Activated CD4-positive, CD25-positive, alpha-beta regulatory T cell treated with anti-CD3 and anti-CD28 coated beads, Interleukin-2, amount 50 U/mL, for 72 hours (primary cell): ENCODE measurements at regions not wholly inside any gene's neighbourhood (a gene's known extent, or its start where the extent isn't known, plus 50 kb on each side); places are given as distances from the start of the nearest gene placed in this dataset.

Experiments used
- DNase-seq: peaks from one replicate; pipeline ENCODE4 v3.0.0; 2021

DNA sequence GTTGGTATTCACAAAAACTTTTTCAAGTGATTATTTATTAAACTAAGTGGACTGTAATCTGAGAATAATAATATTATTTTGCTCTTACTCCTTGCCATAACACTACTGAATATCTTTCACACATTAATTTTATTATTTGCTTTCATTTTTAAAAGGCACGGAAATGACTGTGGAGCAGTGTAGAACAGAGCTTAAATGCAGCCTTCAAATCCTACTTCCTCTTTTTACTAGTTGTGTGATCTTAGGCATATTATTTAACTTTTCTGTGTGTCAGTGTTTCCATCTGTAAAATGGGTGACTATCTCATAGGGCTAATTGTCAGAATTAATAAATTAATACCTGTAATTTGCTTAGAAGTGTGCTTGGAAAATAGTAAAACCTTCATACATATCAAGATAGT is 55.5 kb upstream of the SLC8A1 start:
- DNase-seq: no peak

DNA sequence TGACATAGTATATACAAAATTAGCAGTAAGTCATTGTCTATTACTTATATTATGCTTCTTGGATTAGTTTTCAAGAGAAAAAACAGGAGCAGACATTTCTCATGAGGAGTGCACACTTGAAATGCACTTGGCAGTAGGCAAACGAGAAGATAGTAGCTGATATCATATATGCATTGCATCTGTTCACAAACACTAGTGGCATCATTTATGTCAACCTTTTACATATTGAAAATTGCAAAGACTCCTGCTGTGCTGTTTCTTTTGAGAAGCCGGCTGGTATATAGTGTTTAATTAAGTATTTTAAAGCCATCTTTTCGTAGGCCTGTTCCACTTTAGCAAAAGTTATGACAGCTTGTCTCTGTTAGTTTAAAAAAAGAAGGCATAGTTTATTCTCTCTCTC is 58.4 kb upstream of the SLC8A1 start:
- DNase-seq: no peak

DNA sequence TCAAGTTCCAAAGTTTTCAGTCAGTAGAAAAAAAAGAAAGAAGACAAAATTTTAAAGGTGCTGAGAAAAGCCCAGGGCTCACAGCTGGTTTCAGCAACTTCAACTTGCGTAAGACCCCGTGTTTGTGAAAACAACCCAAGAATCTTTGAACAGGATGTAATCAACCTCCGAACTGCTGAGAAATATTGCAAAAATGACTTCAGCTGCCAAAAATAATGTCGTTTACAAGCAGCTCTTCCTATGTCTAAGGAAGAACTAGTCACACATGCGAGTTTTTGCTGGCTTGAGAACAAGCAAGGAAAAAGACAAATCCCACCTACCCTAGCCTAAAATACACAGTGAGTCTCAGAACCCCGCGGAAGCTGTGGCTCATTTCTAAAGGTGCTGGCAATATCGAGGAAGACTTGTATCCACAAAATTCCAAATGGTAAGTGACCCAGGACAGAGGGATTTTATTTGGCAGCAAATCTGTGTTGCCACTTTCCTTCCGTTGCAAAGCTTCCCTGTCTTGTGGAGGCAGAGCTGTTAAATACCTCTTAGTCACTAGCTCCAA is 59.8 kb upstream of the SLC8A1 start:
- DNase-seq: no peak

DNA sequence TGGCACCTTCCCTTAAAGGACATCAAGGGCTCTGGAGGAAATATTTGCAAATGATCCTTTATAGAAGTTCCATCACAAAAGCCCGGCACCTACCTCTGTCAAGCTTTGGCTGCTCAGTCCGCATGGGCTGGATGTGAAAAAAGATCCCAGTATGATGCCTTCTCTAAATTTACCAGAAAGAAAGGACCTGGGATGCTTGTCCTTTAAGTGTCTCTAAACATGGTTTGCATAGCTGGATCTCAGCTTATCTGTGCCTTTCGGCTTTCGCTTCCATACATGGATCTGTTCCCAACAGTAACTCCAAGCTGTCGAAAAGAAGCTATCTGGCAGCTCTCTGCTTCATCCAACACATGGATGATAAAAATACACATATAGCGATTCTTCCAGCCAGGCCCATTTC is 60.4 kb upstream of the SLC8A1 start:
- DNase-seq: no peak

DNA sequence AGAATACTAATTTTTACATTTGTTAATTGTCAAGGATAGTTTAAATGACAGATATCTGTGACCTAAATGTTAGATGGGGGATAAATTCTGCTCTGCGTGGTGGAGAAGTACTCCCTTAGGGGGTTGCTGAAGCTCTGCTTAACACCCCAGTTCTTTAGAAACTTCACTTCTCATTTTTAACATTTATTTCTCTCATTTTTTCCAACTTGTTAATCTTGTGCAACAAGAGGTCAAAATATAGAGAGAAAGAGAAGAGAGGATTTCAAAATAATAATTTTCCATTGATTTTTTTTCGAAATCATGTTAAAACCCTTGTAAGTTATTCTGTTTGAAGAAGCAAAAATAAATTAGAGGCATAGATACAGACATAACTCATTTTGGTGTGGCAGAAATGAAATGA is 61.3 kb upstream of the SLC8A1 start:
- no peak for DNase-seq

DNA sequence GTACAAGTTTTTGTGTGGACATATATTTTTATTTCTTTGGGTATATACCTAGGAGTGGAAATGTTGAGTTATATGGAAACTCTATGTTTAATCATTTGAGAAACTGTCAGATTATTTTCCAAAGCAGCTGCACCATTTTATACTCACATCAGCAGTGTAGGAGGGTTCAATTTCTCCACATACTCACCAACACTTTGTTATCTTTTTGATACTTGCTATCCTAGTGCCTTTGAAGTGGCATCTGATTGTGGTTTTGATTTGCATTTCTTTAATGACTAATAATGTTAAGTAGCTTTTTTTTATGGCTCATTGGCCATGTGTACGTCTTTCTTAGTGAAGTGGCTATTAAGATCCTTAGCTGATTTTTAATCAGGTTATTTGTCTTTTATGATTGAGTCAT is 64.7 kb upstream of the SLC8A1 start:
- DNase-seq: no peak

DNA sequence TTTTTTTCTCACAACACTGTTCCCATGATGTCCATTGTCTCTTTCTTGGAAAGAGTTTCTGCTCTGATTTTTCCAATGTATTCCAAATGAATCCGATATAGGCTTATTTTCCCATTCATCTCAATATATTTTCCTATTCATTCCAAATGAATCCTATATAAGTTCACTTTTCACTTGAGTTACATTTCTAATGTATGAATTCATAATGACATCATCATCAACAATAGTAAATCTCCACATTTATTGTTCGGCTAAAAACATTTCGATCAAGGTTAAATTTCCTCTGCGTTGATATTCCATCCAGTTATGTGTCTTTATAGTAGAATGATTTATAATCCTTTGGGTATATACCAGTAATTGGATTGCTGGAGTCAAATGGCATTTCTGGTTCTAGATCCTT is 76.7 kb upstream of the SLC8A1 start:
- DNase-seq: no peak

DNA sequence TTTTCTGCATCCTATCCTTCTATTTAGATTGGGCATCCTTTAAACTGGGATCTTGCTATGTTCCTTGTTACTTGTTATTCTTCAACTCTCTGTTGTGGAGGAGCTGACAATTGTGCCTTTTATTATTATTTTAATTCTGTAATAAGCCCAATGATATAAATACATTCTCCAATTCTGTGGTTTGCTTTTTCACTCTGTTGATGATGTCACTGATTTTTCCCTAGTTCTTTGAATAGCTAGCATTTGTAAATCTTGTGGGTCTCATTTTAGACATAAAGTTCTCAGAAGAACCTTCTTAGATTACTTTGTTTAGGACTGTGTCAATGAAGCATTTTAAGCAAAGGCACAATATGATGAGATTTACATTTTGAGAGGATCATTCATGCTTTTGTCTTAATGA is 79.5 kb upstream of the SLC8A1 start:
- DNase-seq: no peak

DNA sequence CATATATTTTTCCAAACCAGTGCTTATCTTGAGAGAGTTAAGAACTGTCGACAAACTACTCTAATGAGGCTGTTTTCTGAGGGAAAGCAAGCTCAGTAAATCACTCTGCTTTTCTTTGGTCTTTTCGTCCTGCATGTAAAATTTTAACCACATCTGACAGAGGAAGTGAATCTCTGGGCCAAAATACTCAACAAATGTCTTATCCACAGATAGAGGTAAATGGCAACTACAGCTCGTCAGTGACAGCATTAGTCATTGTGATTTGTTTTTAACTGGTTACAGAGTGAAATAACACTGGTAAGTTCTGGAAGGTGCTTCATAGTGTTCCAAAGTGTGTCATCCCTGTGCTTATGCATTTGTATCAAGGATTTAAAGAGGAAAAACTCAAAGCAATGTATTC is 82.6 kb upstream of the SLC8A1 start:
- DNase-seq: no peak

DNA sequence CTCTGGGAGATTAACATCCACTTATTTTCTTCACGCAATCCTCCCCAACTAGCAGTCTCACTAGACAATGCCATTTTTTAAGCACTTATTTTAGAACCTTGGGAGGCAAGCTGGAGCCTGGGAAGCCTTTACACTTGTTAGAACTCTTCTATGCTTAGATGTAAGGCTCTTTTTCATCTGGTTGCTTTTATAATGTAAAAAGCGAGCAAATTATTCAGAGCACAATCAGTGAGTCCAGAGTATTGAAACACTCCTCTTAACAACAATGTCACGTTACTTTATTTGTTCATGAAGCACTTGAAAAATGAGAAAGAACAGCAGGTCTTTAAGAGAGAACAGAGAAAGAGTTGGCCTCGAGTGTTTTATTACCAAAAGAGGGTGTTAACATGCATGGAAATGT is 84.1 kb upstream of the SLC8A1 start:
- no peak for DNase-seq

DNA sequence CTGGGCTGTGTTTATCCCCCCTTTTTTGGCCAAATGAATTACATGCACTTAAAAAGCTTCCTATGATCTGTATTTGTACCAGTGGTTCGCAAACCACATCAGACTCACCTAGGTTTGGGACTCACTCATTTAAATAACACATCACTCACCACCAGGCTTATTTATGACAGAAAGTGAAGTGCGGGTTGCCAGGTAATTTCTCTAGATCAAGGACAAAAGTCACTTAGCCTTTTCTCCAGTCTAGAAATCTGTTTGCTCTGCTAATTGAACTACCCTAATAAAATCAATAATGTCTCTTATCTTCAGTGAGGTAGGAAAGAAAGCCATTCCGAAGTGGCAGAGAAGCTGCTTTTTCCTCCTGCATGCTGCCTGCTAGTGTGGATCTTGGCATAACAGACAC is 88.1 kb upstream of the SLC8A1 start:
- DNase-seq: no peak

DNA sequence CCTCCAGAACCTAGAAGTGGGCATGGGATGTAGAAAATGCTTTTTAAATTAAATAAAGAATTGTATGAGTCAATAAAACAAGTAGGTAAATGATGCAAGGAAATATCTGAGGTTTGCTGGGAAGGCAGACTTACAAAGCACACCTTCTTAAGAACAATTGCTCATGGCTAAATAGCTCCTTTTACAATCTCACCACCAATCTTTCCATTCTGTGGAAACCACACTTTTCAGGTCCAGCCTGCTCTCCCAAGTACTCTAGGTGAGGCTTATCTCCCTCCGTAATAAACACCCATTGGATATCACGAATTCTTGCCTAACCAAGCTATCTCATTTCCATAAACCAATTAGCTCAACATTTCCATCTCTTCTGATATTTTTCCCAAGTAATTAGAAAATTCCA is 91.5 kb upstream of the SLC8A1 start:
- DNase-seq: no peak

DNA sequence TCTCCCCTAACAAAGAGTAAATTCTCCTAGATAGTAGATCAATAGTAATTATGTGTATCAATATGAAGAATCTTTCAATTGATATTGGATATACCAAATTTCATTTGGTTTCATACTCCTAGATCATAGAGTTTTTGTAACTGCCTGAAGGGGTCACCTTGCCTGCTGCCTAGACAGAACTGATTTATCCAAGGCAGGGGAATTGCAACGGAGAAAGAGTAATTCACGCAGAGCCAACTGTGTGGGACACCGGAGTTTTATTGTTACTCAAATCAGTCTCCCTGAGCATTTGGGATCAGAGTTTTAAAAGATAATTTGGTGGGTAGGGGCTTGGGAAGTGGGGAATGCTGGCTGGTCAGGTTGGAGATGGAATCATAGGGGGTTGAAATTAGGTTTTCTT is 92.2 kb upstream of the SLC8A1 start:
- DNase-seq: no peak

DNA sequence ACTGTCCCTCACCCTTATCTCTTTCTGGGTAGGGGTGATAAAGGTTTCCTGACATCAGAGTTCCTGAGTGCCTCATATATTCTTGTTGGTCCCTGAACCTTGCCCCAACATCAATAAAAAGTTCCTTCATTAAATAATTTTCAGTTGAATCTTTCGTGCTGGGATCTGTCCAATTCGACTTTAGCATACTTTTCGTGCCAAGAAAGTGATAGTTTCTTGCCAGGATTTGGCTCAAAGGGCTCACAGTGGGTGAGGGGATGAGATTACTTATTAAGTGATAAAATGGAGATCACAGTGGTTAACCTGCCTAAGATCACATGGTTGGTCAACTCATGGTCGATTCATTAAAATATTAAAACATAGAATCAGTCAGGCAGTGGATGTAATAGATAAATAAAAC is 93.8 kb upstream of the SLC8A1 start:
- DNase-seq: no peak

DNA sequence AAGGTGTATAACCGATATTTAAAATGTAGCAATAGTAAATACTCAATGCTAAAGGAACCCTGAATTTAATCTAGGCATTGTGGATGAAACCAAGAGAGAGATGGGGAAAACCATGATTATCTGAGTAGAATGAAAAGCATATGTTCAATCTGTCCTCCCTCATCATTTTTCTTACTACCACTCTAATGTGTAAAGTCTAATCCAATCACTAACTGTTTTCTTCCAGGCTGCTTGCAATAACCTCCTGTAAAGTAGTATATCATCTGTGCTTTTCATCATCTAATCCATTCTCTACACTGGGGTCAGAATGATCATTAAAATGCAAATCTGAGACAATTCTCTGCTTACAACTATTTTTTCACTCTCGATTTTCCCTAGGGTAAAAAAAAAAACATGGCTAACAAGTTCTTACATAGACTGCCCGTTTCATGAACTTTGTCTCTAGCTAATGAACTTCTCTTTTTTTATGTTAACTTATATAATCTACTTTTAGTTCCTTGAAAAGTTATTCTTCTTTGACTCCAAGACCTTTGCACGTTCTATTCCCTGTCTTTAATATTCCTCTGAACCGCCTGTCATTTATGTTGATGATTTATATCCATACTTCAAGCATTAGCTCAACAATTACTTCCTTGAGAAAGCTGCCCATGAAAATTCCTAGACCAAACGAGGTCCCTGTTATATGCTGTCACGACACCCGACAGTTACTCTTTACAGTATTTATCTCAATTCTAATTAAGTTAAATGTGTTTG is 94.7 kb upstream of the SLC8A1 start:
- DNase-seq: no peak

DNA sequence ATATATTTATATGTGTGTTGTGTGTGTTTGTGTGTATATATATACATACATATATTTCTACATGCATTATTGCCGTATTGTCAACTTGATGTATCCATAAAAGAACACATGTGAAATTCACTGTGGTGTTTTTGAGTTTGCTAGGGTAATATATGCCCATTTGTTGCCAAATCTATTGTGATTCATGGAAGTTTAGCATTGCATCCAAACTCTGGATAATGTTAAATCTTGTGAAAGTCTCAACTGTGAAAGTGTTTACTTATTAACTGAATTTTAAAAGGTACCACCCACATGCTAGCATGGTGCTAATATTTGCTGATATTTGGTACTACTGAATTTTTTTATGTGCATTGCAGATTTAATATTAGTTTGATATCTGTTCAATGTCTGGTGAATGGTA is 96.6 kb upstream of the SLC8A1 start:
- DNase-seq: no peak

DNA sequence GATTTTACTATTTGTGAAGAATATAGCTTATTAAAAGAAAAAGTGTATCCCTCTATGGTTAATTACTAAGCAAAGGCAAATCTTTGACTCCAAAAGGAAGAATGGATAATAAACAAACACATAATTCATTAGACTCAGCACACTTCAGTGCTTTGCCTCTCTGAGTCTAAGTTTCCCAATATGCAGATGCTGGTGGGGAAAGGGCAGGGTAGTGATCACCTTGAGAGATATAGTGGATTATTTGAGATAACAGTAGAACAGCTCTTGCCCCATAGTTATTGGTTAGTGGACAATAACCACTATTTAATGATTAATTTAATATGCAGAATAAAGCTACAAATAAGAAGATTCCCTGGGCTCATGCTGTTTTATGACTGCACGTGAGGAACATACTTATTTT is 98.2 kb upstream of the SLC8A1 start:
- DNase-seq: no peak

DNA sequence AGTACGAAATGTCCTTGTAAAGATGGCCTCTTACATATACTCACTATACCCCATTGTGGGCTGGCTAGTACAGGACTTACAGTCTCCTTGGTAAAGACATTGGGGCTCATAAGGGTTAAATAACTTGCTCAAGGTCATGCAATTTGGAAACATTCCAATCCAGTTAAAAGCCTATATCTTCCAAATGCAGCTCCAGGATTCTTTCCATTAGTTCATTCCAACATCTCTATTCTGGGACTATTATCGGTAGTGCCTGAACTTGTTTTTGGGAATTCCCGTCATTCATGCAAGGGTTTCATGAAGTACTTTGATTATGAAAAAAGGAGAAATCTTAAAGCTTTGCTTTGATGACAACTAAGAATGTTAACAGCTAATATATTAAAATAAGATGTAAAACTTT is 99.2 kb upstream of the SLC8A1 start:
- DNase-seq: no peak

DNA sequence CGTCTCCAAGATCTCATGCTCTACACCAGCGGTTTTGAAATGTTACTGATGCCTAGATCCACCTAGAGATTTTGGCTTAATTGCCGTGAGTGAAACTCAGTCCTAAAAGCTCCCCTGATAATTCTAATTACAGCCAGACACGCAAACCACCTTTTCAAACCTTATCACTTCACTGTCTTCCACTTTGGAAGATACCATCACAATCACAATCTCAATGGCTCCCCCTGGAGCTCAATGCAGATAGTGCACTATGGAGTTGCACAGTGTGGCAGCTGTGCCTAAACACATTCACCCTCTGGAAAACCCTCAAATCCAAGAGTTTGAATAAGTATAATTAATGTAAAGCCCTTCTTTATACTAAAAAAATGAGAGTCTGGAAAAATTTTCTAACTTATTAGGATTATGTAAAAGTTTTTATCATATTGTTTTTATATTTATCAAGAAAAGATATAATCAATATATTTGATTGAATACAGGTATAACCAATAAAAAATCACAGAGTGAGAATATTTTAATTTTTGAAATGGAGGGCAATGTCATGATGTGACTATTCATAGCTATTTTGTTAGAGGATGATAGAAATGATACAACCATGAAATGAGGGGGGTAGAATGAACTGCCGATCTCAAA is 102.9 kb upstream of the SLC8A1 start:
- DNase-seq: peak; percentile 42

DNA sequence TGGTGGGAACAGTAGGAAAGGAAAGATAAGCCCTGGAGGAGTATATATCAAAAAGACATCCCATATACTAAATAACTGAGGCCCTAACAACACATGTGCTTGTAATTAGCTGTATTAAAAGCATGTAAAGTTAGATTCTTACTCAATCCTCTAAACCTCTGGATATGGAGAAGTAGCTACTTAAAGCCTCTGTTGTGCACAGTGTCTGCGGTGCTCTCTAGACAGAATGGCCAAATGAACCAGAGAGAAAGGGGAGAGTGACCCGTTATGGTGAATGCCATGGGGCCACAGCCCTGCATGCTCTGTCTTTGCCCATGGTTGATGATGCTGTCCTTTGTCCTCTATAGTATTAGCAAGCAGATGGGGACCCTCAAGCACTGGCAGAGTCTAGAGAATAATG is 104.4 kb upstream of the SLC8A1 start:
- no peak for DNase-seq

DNA sequence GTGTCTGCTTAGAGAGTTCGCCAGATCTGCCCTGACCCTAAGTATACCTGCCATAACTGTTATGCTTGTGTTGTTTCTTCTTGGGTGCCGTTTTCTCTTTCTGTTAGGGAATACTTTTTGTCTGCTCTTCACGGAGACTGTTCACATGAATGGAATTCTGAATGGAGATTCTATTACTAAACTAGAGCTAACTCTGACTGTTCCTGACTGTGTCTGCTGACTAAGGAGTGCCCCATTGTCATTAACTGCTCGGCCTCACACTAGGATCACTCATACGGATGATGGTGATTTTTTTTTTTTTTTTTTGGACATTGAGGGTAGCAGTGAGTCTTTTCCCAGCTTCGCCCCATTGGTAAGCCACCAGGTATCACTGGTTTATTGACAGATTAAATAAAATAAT is 104.8 kb upstream of the SLC8A1 start:
- no peak for DNase-seq

DNA sequence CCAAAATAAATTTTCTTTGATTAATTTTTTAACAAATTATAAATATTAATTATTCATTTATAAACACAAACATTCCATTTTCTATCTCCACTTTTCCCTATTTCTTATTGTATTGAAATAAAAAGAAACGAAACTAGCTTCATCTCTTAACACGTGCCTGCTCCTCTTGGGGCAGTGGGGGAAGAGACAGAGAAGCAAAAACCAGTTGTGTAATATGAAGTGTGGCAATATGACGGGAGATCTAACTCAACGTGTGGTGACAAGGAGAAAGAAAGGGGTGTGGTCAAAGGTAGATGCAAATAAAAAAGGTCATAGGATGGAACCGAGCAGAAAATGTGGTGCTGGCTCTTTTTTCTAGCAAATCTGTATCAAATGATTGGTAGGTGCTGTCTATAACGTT is 106.9 kb upstream of the SLC8A1 start:
- DNase-seq: no peak

DNA sequence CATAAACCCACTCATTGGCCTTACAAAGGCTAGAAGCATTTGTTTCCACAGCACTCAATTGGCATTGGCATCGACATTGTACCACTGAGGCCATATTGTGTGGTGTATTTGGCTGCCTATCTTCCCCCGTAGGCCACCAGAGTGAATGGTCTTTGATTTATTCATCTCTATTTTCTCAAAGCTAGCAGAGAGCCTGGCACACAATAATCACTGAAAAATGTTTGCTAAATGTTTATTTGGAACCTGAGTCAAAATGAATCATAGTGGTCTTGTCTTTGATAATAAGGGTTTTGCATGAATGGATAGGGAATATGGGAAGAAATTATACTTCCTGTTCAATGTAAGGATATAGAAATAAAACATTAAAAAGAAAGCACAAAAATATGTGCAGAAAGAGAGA is 107.3 kb upstream of the SLC8A1 start:
- no peak for DNase-seq

DNA sequence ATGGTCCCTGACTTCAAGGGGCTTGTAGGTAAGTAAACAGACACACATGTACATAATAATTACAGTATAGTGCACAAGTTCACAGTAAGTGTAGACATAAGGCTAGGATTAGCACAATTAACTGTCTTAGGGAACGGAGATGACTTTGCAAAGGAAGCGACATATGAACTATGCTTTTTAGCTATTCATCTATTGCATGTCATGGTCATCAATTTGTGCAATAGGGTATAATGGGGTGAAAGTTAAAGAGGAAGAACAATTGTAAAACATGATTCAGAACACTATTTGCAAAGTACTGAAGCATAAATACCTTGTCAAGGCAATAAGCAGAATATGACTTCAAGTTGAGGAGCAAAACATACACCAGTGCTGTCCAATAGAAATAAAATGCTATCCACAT is 112.3 kb upstream of the SLC8A1 start:
- no peak for DNase-seq

DNA sequence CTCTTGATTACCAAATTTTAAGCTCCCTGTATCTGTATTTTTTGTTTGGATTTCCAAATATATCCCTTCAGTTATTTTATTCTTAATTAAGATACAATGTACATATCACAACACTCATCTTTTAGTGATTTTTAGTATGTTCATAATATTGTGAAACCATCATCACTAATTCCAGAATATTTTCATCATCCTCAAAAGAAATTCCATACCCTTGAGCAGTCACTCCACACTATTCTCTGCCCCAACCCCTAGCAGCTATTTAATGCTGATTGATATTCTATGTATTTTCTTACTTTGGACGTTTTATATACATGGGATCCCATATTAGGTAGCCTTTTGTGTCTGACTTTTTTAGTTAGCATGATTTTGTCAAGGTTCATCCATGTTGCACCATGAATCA is 127.4 kb upstream of the SLC8A1 start:
- DNase-seq: no peak
